Activated naive CD4-positive, alpha-beta T cell treated with anti-CD3 and anti-CD28 coated beads for 36 hours (primary cell): ENCODE measurements at regions not wholly inside any gene's neighbourhood (a gene's known extent, or its start where the extent isn't known, plus 50 kb on each side); places are given as distances from the start of the nearest gene placed in this dataset.

Experiments used
- CTCF ChIA-PET: fragments of 350-600 bp; sonication (Branson Sonifier 250); formaldehyde crosslinking; loops from one replicate; lab custom pipeline; 2021; ENCODE audit warnings: antibody characterized with exemption; lab: Charles Lee
- DNase-seq: peaks from one replicate; pipeline ENCODE4 v3.0.0-alpha.2; 2020
- H3K27ac Mint-ChIP-seq: one replicate; pipeline ENCODE4 v1.8.0; 2021; ENCODE audit warnings: mild to moderate bottlenecking, mixed read lengths
- H3K27me3 Mint-ChIP-seq: one replicate; pipeline ENCODE4 v1.8.0; 2021; ENCODE audit warnings: low read depth, mixed read lengths
- H3K36me3 Mint-ChIP-seq: one replicate; pipeline ENCODE4 v1.8.0; 2021; ENCODE audit warnings: low read depth, mixed read lengths
- H3K4me1 Mint-ChIP-seq: one replicate; pipeline ENCODE4 v1.8.0; 2021; ENCODE audit warnings: low read depth, mixed read lengths
- H3K4me3 Mint-ChIP-seq: one replicate; pipeline ENCODE4 v1.8.0; 2021; ENCODE audit warnings: mild to moderate bottlenecking, moderate library complexity, mixed read lengths
- H3K9me3 Mint-ChIP-seq: one replicate; pipeline ENCODE4 v1.8.0; 2021; ENCODE audit warnings: mixed read lengths
- intact Hi-C: fragments of 100-400 bp; cut with micrococcal nuclease; formaldehyde crosslinking; loops from one replicate; pipeline ENCODE4 v1.15.1; 2023

DNA sequence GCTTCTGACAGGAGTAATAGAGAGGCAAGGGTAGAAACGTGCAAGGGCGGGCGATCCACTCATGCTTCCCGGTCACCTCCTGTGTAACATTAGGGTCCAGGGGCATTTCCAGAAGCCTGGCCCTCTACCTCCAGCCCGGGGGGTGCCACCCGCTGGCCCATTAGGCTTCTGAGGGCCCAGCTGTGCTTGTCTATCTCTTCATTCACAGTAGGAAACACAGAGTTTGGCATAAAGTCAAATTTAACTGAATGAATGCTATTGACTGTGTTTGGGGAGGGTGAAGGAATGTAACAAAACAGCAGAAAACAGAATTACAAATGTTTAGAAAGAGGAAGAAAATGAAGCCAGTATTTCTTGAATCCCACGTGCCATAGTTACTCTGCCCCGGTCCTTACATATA, 112.4 kb upstream of the SLC66A3 start:
- peaks cover 19% of the 10 kb centered on the region for H3K27me3 Mint-ChIP-seq
- no peak overlapping the region for H3K4me3 Mint-ChIP-seq
- DNase-seq, result no peak
- peaks cover 14% of the 10 kb centered on the region for H3K9me3 Mint-ChIP-seq
- CTCF ChIA-PET, result no interaction called here
- H3K4me1 Mint-ChIP-seq, result no peaks in the 10 kb centered on the region
- H3K36me3 Mint-ChIP-seq, result no peaks in the 10 kb centered on the region
- intact Hi-C loops, result no loop called here
- no peak overlapping the region for H3K27ac Mint-ChIP-seq

- Mint-ChIP-seq H3K27ac (no peak overlapping the region), H3K9me3 (peaks cover 12% of the 10 kb centered on the region), H3K27me3 (peaks cover 19% of the 10 kb centered on the region), H3K36me3 (no peaks in the 10 kb centered on the region), H3K4me1 (no peaks in the 10 kb centered on the region), H3K4me3 (no peak overlapping the region)
- CTCF ChIA-PET, result no interaction called here
- intact Hi-C loops, result no loop called here
- DNase-seq, result no peak
Measured at GRCh38 chr2:11043245-11043644, 112.0 kb upstream of the SLC66A3 start.

DNA sequence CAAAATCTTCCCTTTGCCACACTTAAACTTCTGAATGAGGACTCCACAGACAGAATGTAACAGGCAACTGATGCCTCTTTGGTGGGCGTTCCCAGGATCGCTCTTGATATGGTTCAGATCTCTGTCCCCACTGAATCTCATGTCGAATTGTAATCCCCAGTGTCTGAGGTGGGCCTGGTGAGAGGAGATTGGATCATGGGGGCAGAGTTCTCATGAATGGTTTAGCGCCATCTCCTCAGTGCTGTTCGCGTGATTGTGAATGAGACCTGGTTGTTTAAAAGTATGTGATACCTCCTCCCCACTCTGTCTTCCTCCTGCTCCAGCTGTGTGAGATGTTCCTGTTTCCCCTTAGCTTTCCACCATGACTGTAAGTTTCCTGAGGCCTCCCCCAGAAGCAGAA, 111.1 kb upstream of the SLC66A3 start:
- peaks cover 19% of the 10 kb centered on the region for H3K27me3 Mint-ChIP-seq
- H3K4me3 Mint-ChIP-seq, result no peak overlapping the region
- H3K4me1 Mint-ChIP-seq, result no peaks in the 10 kb centered on the region
- no peaks in the 10 kb centered on the region for H3K36me3 Mint-ChIP-seq
- H3K27ac Mint-ChIP-seq, result no peak overlapping the region
- DNase-seq, result no peak
- intact Hi-C loops, result no loop called here
- peaks cover 11% of the 10 kb centered on the region for H3K9me3 Mint-ChIP-seq
- CTCF ChIA-PET, result no interaction called here

DNA sequence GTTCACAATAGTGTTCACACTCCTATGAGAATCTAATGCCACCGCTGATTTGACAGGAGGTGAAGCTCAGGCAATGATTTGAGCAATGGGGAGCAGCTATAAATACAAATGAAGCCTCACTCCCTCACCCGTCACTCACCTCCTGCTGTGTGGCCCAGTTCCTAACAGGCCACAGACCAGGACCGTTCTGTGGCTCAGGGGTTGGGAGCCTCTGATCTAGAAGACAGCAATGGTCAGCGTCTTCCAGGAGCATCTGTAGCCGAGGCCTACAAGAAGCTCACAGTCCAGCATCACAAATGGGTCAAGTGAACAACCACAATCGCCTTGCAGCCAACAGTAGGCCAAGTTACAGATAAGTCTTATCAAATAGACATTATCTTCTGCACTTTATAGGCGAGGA, 110.0 kb upstream of the SLC66A3 start:
- CTCF ChIA-PET, result interaction anchor here (0.8 kb wide), 1 partner anchor 12 kb away, joined by 3 read pairs; no protein-coding TSS in a partner anchor
- Mint-ChIP-seq H3K4me3 (no peak overlapping the region), H3K4me1 (no peaks in the 10 kb centered on the region), H3K36me3 (no peaks in the 10 kb centered on the region), H3K9me3 (peaks cover 3% of the 10 kb centered on the region), H3K27ac (no peak overlapping the region), H3K27me3 (peaks cover 19% of the 10 kb centered on the region)
- intact Hi-C loops, result no loop called here
- DNase-seq, result no peak

GRCh38 chr2:11048335-11049008, 106.8 kb upstream of the SLC66A3 start:
- H3K36me3 Mint-ChIP-seq, result no peaks in the 10 kb centered on the region
- intact Hi-C loops, result no loop called here
- no peak overlapping the region for H3K4me3 Mint-ChIP-seq
- H3K4me1 Mint-ChIP-seq, result no peaks in the 10 kb centered on the region
- DNase-seq, result no peak
- no peaks in the 10 kb centered on the region for H3K9me3 Mint-ChIP-seq
- no peak overlapping the region for H3K27ac Mint-ChIP-seq
- CTCF ChIA-PET, result no interaction called here
- H3K27me3 Mint-ChIP-seq, result peaks cover 7% of the 10 kb centered on the region

GRCh38 chr2:11050565-11050964, 104.7 kb upstream of the SLC66A3 start:
- Mint-ChIP-seq H3K9me3 (no peaks in the 10 kb centered on the region), H3K36me3 (no peaks in the 10 kb centered on the region), H3K4me1 (no peaks in the 10 kb centered on the region), H3K4me3 (no peak overlapping the region), H3K27ac (no peak overlapping the region), H3K27me3 (no peaks in the 10 kb centered on the region)
- intact Hi-C loops, result no loop called here
- CTCF ChIA-PET, result no interaction called here
- DNase-seq, result no peak

DNA sequence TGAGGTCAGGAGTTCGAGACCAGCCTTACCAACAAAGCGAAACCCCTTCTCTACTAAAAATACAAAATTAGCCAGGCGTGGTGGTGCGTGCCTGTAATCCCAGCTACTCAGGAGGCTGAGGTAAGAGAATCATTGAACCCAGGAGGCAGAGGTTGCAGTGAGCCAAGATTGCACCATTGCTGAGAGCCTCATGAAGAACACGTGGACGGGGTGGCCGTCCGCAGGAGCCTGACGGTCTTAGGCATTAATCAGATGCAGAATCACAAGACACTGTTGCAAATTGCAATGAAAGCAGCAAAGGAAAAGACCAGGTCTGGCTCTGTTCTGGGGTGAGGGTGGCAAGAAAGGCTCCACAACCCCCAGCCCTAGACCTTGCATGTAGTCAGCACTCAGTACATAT, 104.0 kb upstream of the SLC66A3 start:
- Mint-ChIP-seq H3K27me3 (no peaks in the 10 kb centered on the region), H3K4me3 (no peak overlapping the region), H3K4me1 (no peaks in the 10 kb centered on the region), H3K36me3 (no peaks in the 10 kb centered on the region), H3K9me3 (no peaks in the 10 kb centered on the region), H3K27ac (no peak overlapping the region)
- CTCF ChIA-PET, result no interaction called here
- no peak for DNase-seq
- intact Hi-C loops, result no loop called here

DNA sequence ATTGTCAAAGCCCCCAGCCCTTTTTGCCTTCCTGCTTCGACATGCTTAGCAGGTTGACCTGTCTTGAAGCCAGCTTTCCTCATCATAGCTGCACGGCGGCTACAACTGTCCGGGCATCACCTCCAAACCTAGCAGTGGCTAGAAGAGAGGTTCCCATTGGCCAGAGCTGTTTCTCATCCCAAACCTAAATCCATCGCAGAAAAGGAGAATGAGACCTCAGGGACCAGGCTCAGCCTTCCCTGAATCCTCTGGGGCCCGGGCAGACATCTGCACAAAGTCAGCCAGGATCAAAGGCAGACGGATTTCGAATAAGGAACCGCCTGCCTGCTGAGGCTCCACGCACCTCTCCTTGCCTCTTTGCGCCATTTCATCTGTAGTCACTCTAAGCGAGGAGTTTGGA, 101.7 kb upstream of the SLC66A3 start:
- Mint-ChIP-seq H3K4me1 (no peaks in the 10 kb centered on the region), H3K27me3 (peaks cover 4% of the 10 kb centered on the region), H3K36me3 (no peaks in the 10 kb centered on the region), H3K4me3 (no peak overlapping the region), H3K27ac (no peak overlapping the region), H3K9me3 (no peaks in the 10 kb centered on the region)
- CTCF ChIA-PET, result no interaction called here
- intact Hi-C loops, result no loop called here
- DNase-seq, result no peak

- Mint-ChIP-seq H3K4me1 (no peaks in the 10 kb centered on the region), H3K9me3 (no peaks in the 10 kb centered on the region), H3K27ac (no peak overlapping the region), H3K36me3 (no peaks in the 10 kb centered on the region), H3K27me3 (peaks cover 4% of the 10 kb centered on the region), H3K4me3 (no peak overlapping the region)
- no peak for DNase-seq
- intact Hi-C loops, result no loop called here
- CTCF ChIA-PET, result no interaction called here
Measured at GRCh38 chr2:11054783-11055678, 100.2 kb upstream of the SLC66A3 start.

GRCh38 chr2:11055679-11056215, 99.5 kb upstream of the SLC66A3 start:
- peaks cover 5% of the 10 kb centered on the region for H3K9me3 Mint-ChIP-seq
- no peak overlapping the region for H3K27ac Mint-ChIP-seq
- no peaks in the 10 kb centered on the region for H3K4me1 Mint-ChIP-seq
- intact Hi-C loops, result no loop called here
- peaks cover 4% of the 10 kb centered on the region for H3K27me3 Mint-ChIP-seq
- CTCF ChIA-PET, result no interaction called here
- H3K36me3 Mint-ChIP-seq, result no peaks in the 10 kb centered on the region
- no peak overlapping the region for H3K4me3 Mint-ChIP-seq
- DNase-seq, result no peak

- Mint-ChIP-seq H3K27ac (no peak overlapping the region), H3K4me3 (no peak overlapping the region), H3K36me3 (no peaks in the 10 kb centered on the region), H3K4me1 (no peaks in the 10 kb centered on the region), H3K9me3 (peaks cover 8% of the 10 kb centered on the region), H3K27me3 (peaks cover 4% of the 10 kb centered on the region)
- CTCF ChIA-PET, result interaction anchor here (1.0 kb wide), 1 partner anchor 11 kb away, joined by 3 read pairs; no protein-coding TSS in a partner anchor
- intact Hi-C loops, result no loop called here
- no peak for DNase-seq
Measured at GRCh38 chr2:11056614-11057013, 98.7 kb upstream of the SLC66A3 start.

GRCh38 chr2:11057031-11057430, 98.2 kb upstream of the SLC66A3 start:
- CTCF ChIA-PET, result interaction anchor here (1.0 kb wide), 1 partner anchor 11 kb away, joined by 3 read pairs; no protein-coding TSS in a partner anchor
- Mint-ChIP-seq H3K36me3 (no peaks in the 10 kb centered on the region), H3K4me3 (no peak overlapping the region), H3K9me3 (peaks cover 8% of the 10 kb centered on the region), H3K4me1 (no peaks in the 10 kb centered on the region), H3K27ac (no peak overlapping the region), H3K27me3 (peaks cover 4% of the 10 kb centered on the region)
- DNase-seq, result no peak
- intact Hi-C loops, result no loop called here
